ENCODE measurements at regions not wholly inside any gene's neighbourhood (a gene's known extent, or its start where the extent isn't known, plus 50 kb on each side); places are given as distances from the start of the nearest gene placed in this dataset.

DNA sequence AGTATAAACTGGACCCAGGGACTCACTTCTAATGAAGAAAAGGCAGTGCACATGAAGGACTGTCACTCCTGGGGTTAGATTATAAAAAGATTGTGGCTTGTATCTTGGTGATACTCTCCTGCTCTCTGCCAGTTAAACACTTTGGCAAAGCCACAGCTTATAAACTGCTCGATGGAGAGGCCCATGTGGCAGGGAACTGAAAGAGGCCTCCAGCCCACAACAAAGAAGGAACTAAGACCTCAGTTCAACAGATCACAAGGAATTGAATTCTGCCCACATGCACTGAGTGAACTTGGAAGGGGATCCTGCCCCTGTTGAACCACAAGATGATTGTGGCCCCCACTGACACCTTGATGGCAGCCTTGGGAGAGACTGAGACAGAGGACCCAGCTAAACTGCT, 363.8 kb downstream of the CBLN4 start:
- Histone ChIP-seq H2AFZ (ENCODE audit: low read length) (no peak overlapping the region), H3K79me1 (ENCODE audit: insufficient read depth, low read depth, low read length, poor library complexity, severe bottlenecking) (no peaks in the 10 kb centered on the region), H2BK15ac (ENCODE audit: low read depth, low read length) (no peak overlapping the region), H3K9ac (ENCODE audit: extremely low read depth, insufficient read length, low read length) (no peak overlapping the region), H2AK5ac (ENCODE audit: insufficient read length, low read length) (no peak overlapping the region), H3K27me3 (ENCODE audit: insufficient read depth, low read length) (no peaks in the 10 kb centered on the region), H2BK12ac (ENCODE audit: insufficient read length, low read depth, low read length) (no peak overlapping the region), H2BK5ac (ENCODE audit: insufficient read length, low read length) (no peak overlapping the region), H2BK120ac (ENCODE audit: low read depth, low read length, poor library complexity, severe bottlenecking) (no peak overlapping the region), H3K4me1 (ENCODE audit: insufficient read depth, low read length) (no peaks in the 10 kb centered on the region), H3K4me2 (ENCODE audit: insufficient read depth, insufficient read length, low read length) (no peak overlapping the region), H3T11ph (ENCODE audit: low read length) (no peak overlapping the region), H3K23ac (ENCODE audit: insufficient read length, low read depth, low read length) (no peak overlapping the region), H3K27ac (ENCODE audit: insufficient read length, low read depth, low read length) (no peak overlapping the region), H4K20me1 (ENCODE audit: control insufficient read depth, insufficient read depth, insufficient read length) (no peaks in the 10 kb centered on the region), H3K23me2 (ENCODE audit: insufficient read length, low read depth, low read length, poor library complexity, severe bottlenecking) (no peaks in the 10 kb centered on the region), H3K9me3 (ENCODE audit: control insufficient read depth, low read depth, low read length) (no peaks in the 10 kb centered on the region), H4K91ac (ENCODE audit: insufficient read length, low read depth, low read length) (no peak overlapping the region), H3K4ac (ENCODE audit: low read depth, low read length) (no peak overlapping the region), H3K18ac (ENCODE audit: insufficient read length, low read depth, low read length) (no peak overlapping the region), H4K5ac (ENCODE audit: insufficient read length, low read depth, low read length) (no peak overlapping the region), H2BK20ac (ENCODE audit: low read depth, low read length, poor library complexity, severe bottlenecking) (no peak overlapping the region), H3K56ac (ENCODE audit: insufficient read length, low read depth, low read length) (no peak overlapping the region), H4K8ac (replicated peaks; ENCODE audit: insufficient read length, low read depth, low read length) (no peak overlapping the region), H3K14ac (ENCODE audit: insufficient read depth, low read length) (no peak overlapping the region), H3K79me2 (ENCODE audit: insufficient read depth, low read length) (no peaks in the 10 kb centered on the region)
- no peak for TF ChIP-seq CTCF (conservative IDR thresholded peaks at IDR 0.05)
- Mint-ChIP-seq H3K4me1 (peaks cover 6 to 11% of the 10 kb centered on the region in 2 experiments; a peak in 2 of 4 replicates), H3K27me3 (ENCODE audit: low read depth) (no peaks in the 10 kb centered on the region), H3K36me3 (ENCODE audit: insufficient read depth in 1 of 3, low read depth in 3 of 3) (no peaks in the 10 kb centered on the region), H3K4me3 (no peak overlapping the region), H3K27ac (no peak overlapping the region), H3K9me3 (no peaks in the 10 kb centered on the region)
- WGBS (ENCODE audit: extremely low coverage, insufficient read length, low lambda C conversion rate): no CpG with 5 or more reads among the region's 1 CpG
- no peak for DNase-seq

Measured in H9 (cell line).